ENCODE measurements at regions not wholly inside any gene's neighbourhood (a gene's known extent, or its start where the extent isn't known, plus 50 kb on each side); places are given as distances from the start of the nearest gene placed in this dataset.

DNA sequence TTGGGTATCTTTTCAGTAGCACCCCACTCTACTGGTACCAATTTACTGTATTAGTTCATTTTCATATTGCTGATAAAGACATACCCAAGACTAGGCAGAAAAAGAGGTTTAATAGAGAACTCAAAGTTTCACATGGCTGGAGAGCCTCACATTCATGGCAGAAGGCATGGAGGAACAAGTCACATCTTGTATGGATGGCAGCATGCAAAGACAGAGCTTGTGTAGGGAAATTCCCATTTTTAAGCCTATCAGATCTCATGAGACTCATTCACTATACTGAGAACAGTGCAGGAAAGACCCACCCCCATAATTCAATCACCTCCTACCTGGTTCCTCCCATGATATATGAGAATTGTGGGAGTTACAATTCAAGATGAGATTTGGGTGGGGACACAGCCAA is 878.6 kb upstream of the ADGRL4 start:
- Histone ChIP-seq H3K27ac (no peak overlapping the region), H3K9me3 (peaks cover 0 to 4% (median 0%) of the 10 kb centered on the region in 3 donors), H3K4me3 (no peak overlapping the region), H3K36me3 (no peaks in the 10 kb centered on the region), H3K27me3 (no peaks in the 10 kb centered on the region), H3K4me1 (no peaks in the 10 kb centered on the region)
- TF ChIP-seq, protein P1, sequence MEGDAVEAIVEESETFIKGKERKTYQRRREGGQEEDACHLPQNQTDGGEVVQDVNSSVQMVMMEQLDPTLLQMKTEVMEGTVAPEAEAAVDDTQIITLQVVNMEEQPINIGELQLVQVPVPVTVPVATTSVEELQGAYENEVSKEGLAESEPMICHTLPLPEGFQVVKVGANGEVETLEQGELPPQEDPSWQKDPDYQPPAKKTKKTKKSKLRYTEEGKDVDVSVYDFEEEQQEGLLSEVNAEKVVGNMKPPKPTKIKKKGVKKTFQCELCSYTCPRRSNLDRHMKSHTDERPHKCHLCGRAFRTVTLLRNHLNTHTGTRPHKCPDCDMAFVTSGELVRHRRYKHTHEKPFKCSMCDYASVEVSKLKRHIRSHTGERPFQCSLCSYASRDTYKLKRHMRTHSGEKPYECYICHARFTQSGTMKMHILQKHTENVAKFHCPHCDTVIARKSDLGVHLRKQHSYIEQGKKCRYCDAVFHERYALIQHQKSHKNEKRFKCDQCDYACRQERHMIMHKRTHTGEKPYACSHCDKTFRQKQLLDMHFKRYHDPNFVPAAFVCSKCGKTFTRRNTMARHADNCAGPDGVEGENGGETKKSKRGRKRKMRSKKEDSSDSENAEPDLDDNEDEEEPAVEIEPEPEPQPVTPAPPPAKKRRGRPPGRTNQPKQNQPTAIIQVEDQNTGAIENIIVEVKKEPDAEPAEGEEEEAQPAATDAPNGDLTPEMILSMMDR (IDR thresholded peaks at IDR 0.05) = no peak
- intact Hi-C loops (cut with DNase I; ENCODE audit: low total_unique reads) = no loop called here
- DNase-seq = no peak

DNA sequence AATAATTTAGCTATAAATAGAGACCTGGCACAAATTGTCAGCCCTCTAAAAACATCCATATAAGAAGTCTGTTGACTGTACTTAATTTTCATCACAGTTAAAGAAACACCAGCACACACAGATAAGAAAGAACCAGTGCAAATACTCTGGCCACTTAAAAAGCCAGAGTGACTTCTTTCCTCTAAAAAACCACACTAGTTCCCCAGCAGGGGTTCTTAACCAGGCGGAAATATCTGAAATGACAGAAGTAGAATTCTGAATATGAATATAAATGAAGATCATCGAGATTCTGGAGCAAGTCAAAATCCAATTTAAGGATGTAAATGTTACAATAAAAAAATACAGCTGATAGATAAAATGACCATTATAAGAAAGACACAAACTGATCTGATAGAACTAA is 870.6 kb upstream of the ADGRL4 start:
- Histone ChIP-seq H3K36me3 (no peaks in the 10 kb centered on the region), H3K4me1 (no peaks in the 10 kb centered on the region), H3K4me3 (no peak overlapping the region), H3K27ac (no peak overlapping the region), H3K9me3 (peaks cover 0 to 13% (median 0%) of the 10 kb centered on the region in 3 donors), H3K27me3 (no peaks in the 10 kb centered on the region)
- no peak for DNase-seq
- TF ChIP-seq, protein P1 (IDR thresholded peaks at IDR 0.05) = no peak
- intact Hi-C loops (cut with DNase I; ENCODE audit: low total_unique reads) = no loop called here

DNA sequence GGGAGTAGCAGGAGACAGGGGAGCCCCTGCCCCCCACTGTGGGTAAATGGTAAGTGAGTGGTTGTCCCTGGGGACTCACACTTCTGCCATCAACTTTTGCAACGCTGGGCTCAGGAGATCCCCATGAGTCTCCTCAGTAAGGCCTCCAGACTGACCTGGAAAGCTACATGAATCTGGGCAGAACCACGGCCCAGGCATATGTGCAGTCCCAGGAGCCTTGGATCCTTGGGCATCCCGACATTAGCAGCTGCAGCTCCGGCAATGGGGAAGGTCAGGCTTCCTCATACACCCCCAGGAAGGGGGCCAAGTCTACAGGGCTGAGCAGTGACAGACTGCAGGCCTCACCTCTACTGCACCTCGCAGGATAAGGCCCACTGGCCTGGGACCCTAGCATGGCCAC is 868.7 kb upstream of the ADGRL4 start:
- TF ChIP-seq, protein P1 (IDR thresholded peaks at IDR 0.05) = no peak
- Histone ChIP-seq H3K4me1 (no peaks in the 10 kb centered on the region), H3K4me3 (no peak overlapping the region), H3K27ac (no peak overlapping the region), H3K27me3 (no peaks in the 10 kb centered on the region), H3K9me3 (peaks cover 0 to 9% (median 0%) of the 10 kb centered on the region in 3 donors), H3K36me3 (no peaks in the 10 kb centered on the region)
- no peak for DNase-seq
- intact Hi-C loops (cut with DNase I; ENCODE audit: low total_unique reads) = no loop called here

DNA sequence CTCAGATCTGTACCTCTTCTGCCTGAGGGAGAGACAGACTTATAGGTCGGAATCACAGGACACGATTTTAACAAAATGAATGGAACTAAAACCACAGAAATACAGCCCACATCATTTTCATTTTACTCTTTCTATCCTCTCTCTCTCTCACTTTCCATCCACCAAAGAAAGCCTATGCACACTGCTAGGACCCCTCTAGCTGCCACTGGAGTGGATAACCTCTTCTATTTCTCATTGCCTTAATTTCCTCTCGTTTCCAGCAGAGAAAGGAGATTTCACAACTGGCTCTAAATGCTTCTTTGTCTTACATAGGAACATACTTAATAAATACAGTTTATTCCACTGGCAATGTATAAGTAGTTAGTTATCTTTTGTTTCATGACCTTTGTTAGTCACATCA is 867.8 kb upstream of the ADGRL4 start:
- no peaks in the 10 kb centered on the region for H3K36me3 ChIP-seq
- no peak overlapping the region for H3K4me3 ChIP-seq
- DNase-seq = no peak
- no peaks in the 10 kb centered on the region for H3K4me1 ChIP-seq
- H3K27ac ChIP-seq = no peak overlapping the region
- no peaks in the 10 kb centered on the region for H3K27me3 ChIP-seq
- intact Hi-C loops (cut with DNase I; ENCODE audit: low total_unique reads) = no loop called here
- TF ChIP-seq, protein P1 (IDR thresholded peaks at IDR 0.05) = no peak
- H3K9me3 ChIP-seq = peaks cover 0 to 9% (median 0%) of the 10 kb centered on the region in 3 donors

DNA sequence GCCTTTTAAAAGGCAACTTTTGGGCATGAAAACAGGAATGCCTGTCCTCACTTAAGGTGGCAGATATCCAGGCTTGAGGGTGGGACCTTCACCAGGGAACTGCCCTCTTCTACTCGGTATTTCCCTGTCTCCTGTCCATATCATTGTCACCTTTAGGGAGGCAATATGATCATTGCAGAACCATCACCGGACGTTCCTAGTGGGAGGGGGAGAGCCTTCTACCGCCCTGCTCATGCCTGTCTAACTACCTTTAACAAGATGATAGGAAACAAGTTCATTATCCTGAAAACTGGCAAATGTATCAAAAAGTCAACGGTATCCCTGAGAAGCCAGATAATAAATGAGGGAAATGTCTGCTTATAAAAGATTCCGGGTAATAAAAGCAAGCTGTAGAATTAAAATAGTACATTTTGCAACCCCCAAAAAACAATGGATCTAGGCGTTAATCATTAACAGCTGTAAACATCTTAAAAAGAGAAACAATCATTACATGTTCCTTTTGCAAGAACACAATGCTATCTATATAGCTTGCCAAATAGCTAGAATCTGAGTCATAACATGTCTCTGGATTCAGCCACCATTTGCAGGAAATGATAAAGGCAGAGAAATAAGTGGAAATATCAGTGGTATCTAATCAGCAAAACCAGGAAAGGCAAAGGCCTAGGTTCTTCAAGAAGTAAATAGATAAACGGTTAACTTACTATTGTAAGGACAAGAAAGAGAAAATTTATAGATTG is 852.9 kb upstream of the ADGRL4 start:
- intact Hi-C loops (cut with DNase I; ENCODE audit: low total_unique reads) = no loop called here
- no peak for DNase-seq
- Histone ChIP-seq H3K36me3 (no peaks in the 10 kb centered on the region), H3K9me3 (no peaks in the 10 kb centered on the region), H3K4me1 (no peaks in the 10 kb centered on the region), H3K27me3 (no peaks in the 10 kb centered on the region), H3K4me3 (no peak overlapping the region), H3K27ac (no peak overlapping the region)
- TF ChIP-seq, protein P1 (IDR thresholded peaks at IDR 0.05) = no peak

Data from tibial artery (tissue), 4 donors.